ENCODE measurements at regions not wholly inside any gene's neighbourhood (a gene's known extent, or its start where the extent isn't known, plus 50 kb on each side); places are given as distances from the start of the nearest gene placed in this dataset.

DNA sequence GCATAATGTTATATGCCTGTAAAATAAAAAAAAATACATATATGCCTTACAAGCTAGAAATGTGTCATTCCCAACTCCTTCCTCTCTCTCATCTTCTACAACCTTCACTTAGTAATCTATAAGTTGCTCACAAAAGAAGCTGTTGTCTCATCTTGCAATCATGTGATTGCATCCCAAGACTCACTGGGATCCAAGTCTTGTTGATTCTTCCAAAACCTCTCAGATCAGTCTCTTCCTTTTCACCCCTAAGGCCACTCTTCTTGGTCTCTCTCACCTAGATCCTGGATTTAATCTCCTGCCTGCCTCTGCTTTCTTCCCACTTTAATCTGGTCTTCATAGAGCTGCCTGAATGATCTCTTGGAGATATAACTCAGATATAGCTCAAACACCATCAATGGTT is 261.1 kb upstream of the NR4A3 start:
- H3K36me3 Mint-ChIP-seq (ENCODE audit: low read depth), result no peaks in the 10 kb centered on the region
- no peak for TF ChIP-seq CTCF (IDR thresholded peaks at IDR 0.05)
- DNase-seq (no peak), ATAC-seq (ENCODE audit: low read depth) (no peak)
- no peak overlapping the region for H3K27ac Mint-ChIP-seq
- H3K9me3 Mint-ChIP-seq, result peaks cover 7% of the 10 kb centered on the region
- POLR2A ChIA-PET, result interaction anchor here (0.6 kb wide), 1 partner anchor 44 kb away, joined by 3 read pairs; no protein-coding TSS in a partner anchor
- H3K4me1 Mint-ChIP-seq, result no peaks in the 10 kb centered on the region
- intact Hi-C loops (cut with micrococcal nuclease), result no loop called here
- no peak overlapping the region for H3K4me3 Mint-ChIP-seq
- H3K27me3 Mint-ChIP-seq, result no peaks in the 10 kb centered on the region
- CTCF ChIA-PET, result no interaction called here

- Mint-ChIP-seq H3K27me3 (no peaks in the 10 kb centered on the region), H3K9me3 (peaks cover 7% of the 10 kb centered on the region), H3K4me1 (peaks cover 1% of the 10 kb centered on the region), H3K4me3 (no peak overlapping the region), H3K36me3 (ENCODE audit: low read depth) (no peaks in the 10 kb centered on the region), H3K27ac (no peak overlapping the region)
- DNase-seq (no peak), ATAC-seq (ENCODE audit: low read depth) (no peak)
- intact Hi-C loops (cut with micrococcal nuclease), result no loop called here
- POLR2A ChIA-PET, result no interaction called here
- CTCF ChIA-PET, result no interaction called here
- TF ChIP-seq CTCF (IDR thresholded peaks at IDR 0.05), result no peak
These were observed 260.2 kb upstream of the NR4A3 start for GRCh38 chr9:99561509-99561917.

DNA sequence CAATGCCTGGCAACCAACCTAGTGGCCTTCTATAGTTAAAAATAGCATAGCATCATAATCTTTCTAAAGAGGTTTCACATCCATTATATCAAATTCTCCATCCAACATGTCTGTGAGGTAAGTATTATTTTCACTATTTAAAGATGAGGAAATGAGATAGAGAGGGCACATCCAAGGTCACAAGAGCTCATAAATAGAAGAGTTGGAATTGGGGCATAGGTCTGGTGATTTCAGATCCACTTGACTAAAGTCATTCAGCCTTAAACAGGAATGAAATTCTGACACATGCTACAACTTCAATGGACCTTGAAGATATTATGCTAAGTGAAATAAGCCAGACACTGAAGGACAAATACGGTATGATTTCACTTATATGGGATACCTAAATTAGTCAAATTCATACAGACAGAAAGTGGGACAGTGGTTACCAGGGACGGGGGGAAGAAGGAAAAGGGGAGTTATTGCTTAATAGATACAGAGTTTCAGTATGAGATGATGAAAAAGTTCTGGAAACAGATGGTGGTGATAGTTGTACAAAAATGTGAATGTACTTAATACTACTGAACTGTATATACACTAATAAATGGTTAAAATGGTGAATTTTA is 259.6 kb upstream of the NR4A3 start:
- intact Hi-C loops (cut with micrococcal nuclease), result no loop called here
- Mint-ChIP-seq H3K4me3 (no peak overlapping the region), H3K36me3 (ENCODE audit: low read depth) (no peaks in the 10 kb centered on the region), H3K9me3 (peaks cover 7% of the 10 kb centered on the region), H3K4me1 (peaks cover 2% of the 10 kb centered on the region), H3K27ac (no peak overlapping the region), H3K27me3 (no peaks in the 10 kb centered on the region)
- no peak for TF ChIP-seq CTCF (IDR thresholded peaks at IDR 0.05)
- ChIA-PET POLR2A (no interaction called here), CTCF (no interaction called here)
- DNase-seq (no peak), ATAC-seq (ENCODE audit: low read depth) (no peak)

DNA sequence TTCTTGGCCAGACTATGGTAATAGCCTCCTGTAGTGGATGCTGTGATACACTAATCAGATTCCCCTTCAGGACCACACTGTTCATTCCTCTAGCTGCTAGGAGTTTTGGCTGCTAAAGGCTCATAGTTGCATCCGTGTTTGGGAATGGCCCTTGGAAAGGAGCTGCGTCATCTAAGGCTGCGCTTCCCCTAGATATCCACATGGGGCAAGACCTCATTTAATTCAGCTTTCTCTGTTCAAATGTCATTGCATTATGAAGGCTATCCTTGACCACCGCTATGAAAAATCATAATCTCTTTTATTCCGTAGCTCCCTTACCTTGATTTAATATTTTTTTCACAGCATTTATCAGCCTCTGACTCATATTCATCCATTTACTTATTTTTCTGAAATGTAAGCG is 258.3 kb upstream of the NR4A3 start:
- no peak overlapping the region for H3K27ac Mint-ChIP-seq
- H3K36me3 Mint-ChIP-seq (ENCODE audit: low read depth), result no peaks in the 10 kb centered on the region
- H3K27me3 Mint-ChIP-seq, result no peaks in the 10 kb centered on the region
- H3K9me3 Mint-ChIP-seq, result no peaks in the 10 kb centered on the region
- POLR2A ChIA-PET, result no interaction called here
- peaks cover 7% of the 10 kb centered on the region for H3K4me1 Mint-ChIP-seq
- TF ChIP-seq CTCF (IDR thresholded peaks at IDR 0.05), result no peak
- DNase-seq (no peak), ATAC-seq (ENCODE audit: low read depth) (no peak)
- no peak overlapping the region for H3K4me3 Mint-ChIP-seq
- CTCF ChIA-PET, result interaction anchor here (1.2 kb wide), 1 partner anchor 69 kb away, joined by 3 read pairs; no protein-coding TSS in a partner anchor
- intact Hi-C loops (cut with micrococcal nuclease), result no loop called here

GRCh38 chr9:99565203-99565602 is 256.5 kb upstream of the NR4A3 start:
- DNase-seq, result no peak
- H3K27me3 Mint-ChIP-seq, result no peaks in the 10 kb centered on the region
- CTCF ChIA-PET, result no interaction called here
- no peak overlapping the region for H3K4me3 Mint-ChIP-seq
- POLR2A ChIA-PET, result no interaction called here
- peaks cover 7% of the 10 kb centered on the region for H3K4me1 Mint-ChIP-seq
- H3K27ac Mint-ChIP-seq, result no peak overlapping the region
- no peak for ATAC-seq (ENCODE audit: low read depth)
- no peaks in the 10 kb centered on the region for H3K36me3 Mint-ChIP-seq (ENCODE audit: low read depth)
- no peaks in the 10 kb centered on the region for H3K9me3 Mint-ChIP-seq
- no peak for TF ChIP-seq CTCF (IDR thresholded peaks at IDR 0.05)
- intact Hi-C loops (cut with micrococcal nuclease), result no loop called here

Measured in activated B cell treated with CpG ODN at 0.5 μM for 24 hours (primary cell).